Trophoblast cell (in vitro differentiated cells and primary cell): ENCODE measurements at regions not wholly inside any gene's neighbourhood (a gene's known extent, or its start where the extent isn't known, plus 50 kb on each side); places are given as distances from the start of the nearest gene placed in this dataset.

Experiments used
- DNase-seq, 2 donors: peaks; one replicate each; pipeline ENCODE4 v3.0.0-alpha.2; 2016
- H2AFZ ChIP-seq: 2 replicates; pipeline ENCODE4 v1.6.1; 2013; ENCODE audit warnings: low read length, moderate library complexity, mild to moderate bottlenecking; ENCODE audit not compliant: insufficient read depth, poor library complexity
- H2AK5ac ChIP-seq: 2 replicates; pipeline ENCODE4 v1.6.1; 2013; ENCODE audit warnings: mild to moderate bottlenecking, low read length
- H2BK120ac ChIP-seq: 2 replicates; pipeline ENCODE4 v1.6.1; 2013; ENCODE audit warnings: low read length, mild to moderate bottlenecking, moderate library complexity; ENCODE audit not compliant: insufficient read depth, poor library complexity
- H2BK12ac ChIP-seq: 2 replicates; pipeline ENCODE4 v1.6.1; 2013; ENCODE audit warnings: mild to moderate bottlenecking, low read length, moderate library complexity
- H2BK5ac ChIP-seq: 2 replicates; pipeline ENCODE4 v1.6.1; 2013; ENCODE audit warnings: low read length, low read depth, moderate library complexity, mild to moderate bottlenecking; ENCODE audit not compliant: poor library complexity
- H3K14ac ChIP-seq: 2 replicates; pipeline ENCODE4 v1.6.1; 2013; ENCODE audit warnings: mild to moderate bottlenecking, low read length
- H3K18ac ChIP-seq: 2 replicates; pipeline ENCODE4 v1.6.1; 2013; ENCODE audit warnings: mild to moderate bottlenecking, low read length
- H3K23ac ChIP-seq: 2 replicates; pipeline ENCODE4 v1.6.1; 2013; ENCODE audit warnings: low read length
- H3K27ac ChIP-seq: 2 replicates; pipeline ENCODE4 v1.5.1; 2013; ENCODE audit warnings: low read depth, mild to moderate bottlenecking, inconsistent platforms, low read length, moderate library complexity
- H3K27me3 ChIP-seq: 2 replicates; pipeline ENCODE4 v1.6.1; 2013; ENCODE audit warnings: inconsistent platforms, mild to moderate bottlenecking, low read length, moderate library complexity; ENCODE audit not compliant: insufficient read depth
- H3K36me3 ChIP-seq, 2 experiments: 1 replicate in 1 of 2; 2 replicates in 1 of 2; pipeline ENCODE4 v1.6.1; 2013; ENCODE audit warnings: low read length in 2 of 2, mild to moderate bottlenecking in 2 of 2, moderate library complexity in 1 of 2; ENCODE audit not compliant: insufficient read depth in 2 of 2, control insufficient read depth in 1 of 2
- H3K4ac ChIP-seq: 2 replicates; pipeline ENCODE4 v1.6.1; 2013; ENCODE audit warnings: low read depth, mild to moderate bottlenecking, low read length, moderate library complexity
- H3K4me1 ChIP-seq, 2 experiments: 1 replicate in 1 of 2; 2 replicates in 1 of 2; pipeline ENCODE4 v1.6.1; 2013; ENCODE audit warnings: low read length in 2 of 2, mild to moderate bottlenecking in 2 of 2, moderate library complexity in 1 of 2; ENCODE audit not compliant: insufficient read depth in 2 of 2, control insufficient read depth in 1 of 2
- H3K4me2 ChIP-seq: 2 replicates; pipeline ENCODE4 v1.6.1; 2013; ENCODE audit warnings: inconsistent platforms, mild to moderate bottlenecking, low read length, moderate library complexity
- H3K4me3 ChIP-seq: 2 replicates; pipeline ENCODE4 v1.5.1; 2013; ENCODE audit warnings: mild to moderate bottlenecking, low read depth, low read length, inconsistent platforms
- H3K79me1 ChIP-seq: one replicate; pipeline ENCODE4 v1.6.1; 2013; ENCODE audit warnings: low read length
- H3K79me2 ChIP-seq: 2 replicates; pipeline ENCODE4 v1.6.1; 2013; ENCODE audit warnings: low read length, mild to moderate bottlenecking; ENCODE audit not compliant: control insufficient read depth, insufficient read depth, poor library complexity
- H3K9ac ChIP-seq: 2 replicates; pipeline ENCODE4 v1.6.1; 2013; ENCODE audit warnings: mild to moderate bottlenecking, low read length
- H3K9me3 ChIP-seq: 2 replicates; pipeline ENCODE4 v1.6.1; 2013; ENCODE audit warnings: low read depth, mild to moderate bottlenecking, control low read depth, inconsistent platforms, low read length; ENCODE audit not compliant: insufficient read depth
- H4K12ac ChIP-seq: 2 replicates; pipeline ENCODE4 v1.6.1; 2013; ENCODE audit warnings: low read depth, mild to moderate bottlenecking, low read length, moderate library complexity
- H4K8ac ChIP-seq: 2 replicates; pipeline ENCODE4 v1.6.1; 2013; ENCODE audit warnings: low read depth, mild to moderate bottlenecking, low read length, moderate library complexity
- H4K91ac ChIP-seq: one replicate; pipeline ENCODE4 v1.6.1; 2013; ENCODE audit warnings: low read depth, mild to moderate bottlenecking, low read length, moderate library complexity
- WGBS: extraction: QIAGEN DNeasy Blood & Tissue Kit; methylation state at CpG from one replicate; pipeline ENCODE4 v1.1.7; 2013; ENCODE audit warnings: missing lambda C conversion rate; ENCODE audit not compliant: insufficient read length, insufficient coverage; ENCODE audit errors: extremely low coverage; 5-methylcytosine and 5-hydroxymethylcytosine counted together

DNA sequence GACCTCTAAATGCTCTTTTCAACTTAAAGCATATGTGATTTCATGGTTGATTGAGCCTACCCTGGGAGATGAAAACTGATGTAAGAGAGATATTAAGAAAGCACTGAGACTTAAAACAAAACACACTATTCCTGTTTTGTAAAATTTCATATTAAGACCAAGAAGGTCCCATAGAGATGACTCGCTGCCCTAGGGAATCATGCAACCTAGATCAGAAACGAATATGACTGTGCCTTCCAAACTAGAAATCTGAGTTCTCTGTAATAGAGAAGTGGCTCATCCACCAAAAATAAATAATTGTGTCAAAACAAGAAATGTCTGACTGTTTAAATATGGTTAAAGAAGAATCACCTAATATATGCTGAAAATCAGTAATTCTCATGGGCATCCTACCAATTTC lies 776.8 kb upstream of the SOX11 start:
- Histone ChIP-seq H3K4me3 (no peak overlapping the region), H3K14ac (no peak overlapping the region), H3K9me3 (no peaks in the 10 kb centered on the region), H2BK120ac (no peak overlapping the region), H3K23ac (no peak overlapping the region), H2BK12ac (no peak overlapping the region), H3K27me3 (no peaks in the 10 kb centered on the region), H2AK5ac (no peak overlapping the region), H3K9ac (no peak overlapping the region), H4K8ac (no peak overlapping the region), H3K4me2 (no peak overlapping the region), H3K79me1 (no peaks in the 10 kb centered on the region), H4K91ac (no peak overlapping the region), H3K36me3 (no peaks in the 10 kb centered on the region), H3K18ac (no peak overlapping the region), H3K79me2 (no peaks in the 10 kb centered on the region), H2BK5ac (no peak overlapping the region), H2AFZ (no peak overlapping the region), H4K12ac (no peak overlapping the region), H3K4me1 (no peaks in the 10 kb centered on the region), H3K4ac (no peak overlapping the region), H3K27ac (no peak overlapping the region)
- no CpG with 5 or more reads among the region's 2 CpGs for WGBS
- DNase-seq: no peak

DNA sequence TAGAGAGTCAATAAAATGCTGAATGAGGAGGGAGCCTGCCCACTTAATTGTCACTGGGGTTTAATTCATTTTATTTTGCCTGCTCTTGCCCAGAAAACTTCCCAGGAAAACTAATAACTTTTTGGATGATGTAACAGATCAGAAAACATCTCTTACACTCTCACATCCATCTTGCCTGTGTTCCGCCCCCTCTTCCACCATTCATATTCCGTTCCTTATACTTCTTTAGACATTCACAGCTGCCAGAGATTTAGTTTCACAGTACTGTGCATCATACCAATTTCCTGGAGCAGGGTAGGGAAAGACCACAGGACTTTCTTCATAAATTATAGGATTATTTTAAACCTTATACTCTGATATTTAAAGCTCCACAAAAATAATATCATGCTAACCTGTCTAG lies 776.1 kb upstream of the SOX11 start:
- no peak overlapping the region for H3K27ac ChIP-seq
- no peaks in the 10 kb centered on the region for H3K36me3 ChIP-seq
- no CpG with 5 or more reads among the region's 2 CpGs for WGBS
- H3K27me3 ChIP-seq: no peaks in the 10 kb centered on the region
- no peak overlapping the region for H2AFZ ChIP-seq
- no peaks in the 10 kb centered on the region for H3K79me1 ChIP-seq
- no peak overlapping the region for H3K14ac ChIP-seq
- H3K4ac ChIP-seq: no peak overlapping the region
- no peaks in the 10 kb centered on the region for H3K79me2 ChIP-seq
- no peak overlapping the region for H2BK120ac ChIP-seq
- no peak for DNase-seq
- no peak overlapping the region for H3K4me3 ChIP-seq
- H2AK5ac ChIP-seq: no peak overlapping the region
- H3K4me2 ChIP-seq: no peak overlapping the region
- no peak overlapping the region for H4K8ac ChIP-seq
- no peaks in the 10 kb centered on the region for H3K9me3 ChIP-seq
- H3K23ac ChIP-seq: no peak overlapping the region
- no peak overlapping the region for H4K91ac ChIP-seq
- H2BK12ac ChIP-seq: no peak overlapping the region
- H2BK5ac ChIP-seq: no peak overlapping the region
- no peak overlapping the region for H3K9ac ChIP-seq
- H3K4me1 ChIP-seq: no peaks in the 10 kb centered on the region
- H4K12ac ChIP-seq: no peak overlapping the region
- no peak overlapping the region for H3K18ac ChIP-seq

GRCh38 chr2:4930704-4931103 lies 761.5 kb upstream of the SOX11 start:
- DNase-seq: no peak
- H3K4me2 ChIP-seq: no peak overlapping the region
- no peak overlapping the region for H2BK5ac ChIP-seq
- no peak overlapping the region for H3K4ac ChIP-seq
- no peak overlapping the region for H3K23ac ChIP-seq
- peaks cover 0 to 5% of the 10 kb centered on the region in 2 experiments for H3K4me1 ChIP-seq
- H3K79me2 ChIP-seq: no peaks in the 10 kb centered on the region
- H4K91ac ChIP-seq: no peak overlapping the region
- H3K27ac ChIP-seq: no peak overlapping the region
- H2AFZ ChIP-seq: no peak overlapping the region
- no peak overlapping the region for H4K8ac ChIP-seq
- H2AK5ac ChIP-seq: no peak overlapping the region
- no peak overlapping the region for H2BK120ac ChIP-seq
- H3K36me3 ChIP-seq: no peaks in the 10 kb centered on the region
- H4K12ac ChIP-seq: no peak overlapping the region
- H3K9ac ChIP-seq: no peak overlapping the region
- no peaks in the 10 kb centered on the region for H3K79me1 ChIP-seq
- H3K4me3 ChIP-seq: no peak overlapping the region
- no peaks in the 10 kb centered on the region for H3K27me3 ChIP-seq
- no peak overlapping the region for H3K18ac ChIP-seq
- no peak overlapping the region for H3K14ac ChIP-seq
- H2BK12ac ChIP-seq: no peak overlapping the region
- WGBS: no CpG with 5 or more reads among the region's 5 CpGs
- no peaks in the 10 kb centered on the region for H3K9me3 ChIP-seq

DNA sequence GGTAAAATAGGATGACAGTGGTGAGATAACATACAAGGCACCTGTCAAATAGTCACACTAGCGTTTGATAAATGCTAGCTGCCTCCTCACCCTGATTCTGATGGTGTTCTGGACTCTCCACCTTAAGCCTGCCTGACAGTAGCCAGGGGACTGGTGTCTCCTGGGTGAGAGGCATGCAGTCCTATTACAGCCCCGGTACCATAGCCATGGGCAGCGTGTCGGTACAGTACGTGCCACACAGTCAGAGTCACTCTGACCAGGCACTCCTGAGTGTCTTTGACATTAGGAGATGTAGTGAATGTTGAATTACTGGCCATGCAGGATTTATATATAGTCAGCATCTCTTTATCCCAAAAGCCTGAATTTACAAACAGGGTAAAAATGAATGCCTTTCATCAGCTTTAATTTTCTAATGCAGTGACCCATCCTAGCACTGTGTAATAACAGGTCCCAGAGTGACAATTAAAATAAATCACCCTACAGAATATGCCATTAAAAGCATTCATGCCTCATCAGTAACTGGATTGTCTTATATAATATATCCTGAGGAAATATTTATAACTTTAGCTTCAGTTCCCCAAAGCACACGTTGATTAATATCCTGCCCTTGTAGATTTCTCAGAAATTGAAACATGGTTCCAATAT lies 760.3 kb upstream of the SOX11 start:
- no peak overlapping the region for H3K23ac ChIP-seq
- WGBS: no CpG with 5 or more reads among the region's 6 CpGs
- no peak overlapping the region for H4K8ac ChIP-seq
- H2BK12ac ChIP-seq: no peak overlapping the region
- no peak overlapping the region for H3K4me2 ChIP-seq
- no peak overlapping the region for H2BK5ac ChIP-seq
- no peak overlapping the region for H4K12ac ChIP-seq
- H2BK120ac ChIP-seq: no peak overlapping the region
- no peak for DNase-seq
- no peak overlapping the region for H3K4ac ChIP-seq
- H3K9me3 ChIP-seq: no peaks in the 10 kb centered on the region
- H3K4me1 ChIP-seq: peaks cover 0 to 5% of the 10 kb centered on the region in 2 experiments
- H3K36me3 ChIP-seq: no peaks in the 10 kb centered on the region
- no peak overlapping the region for H2AFZ ChIP-seq
- H3K9ac ChIP-seq: no peak overlapping the region
- no peak overlapping the region for H3K27ac ChIP-seq
- no peaks in the 10 kb centered on the region for H3K79me2 ChIP-seq
- H3K79me1 ChIP-seq: no peaks in the 10 kb centered on the region
- no peak overlapping the region for H3K14ac ChIP-seq
- H3K18ac ChIP-seq: no peak overlapping the region
- no peaks in the 10 kb centered on the region for H3K27me3 ChIP-seq
- no peak overlapping the region for H2AK5ac ChIP-seq
- H3K4me3 ChIP-seq: no peak overlapping the region
- H4K91ac ChIP-seq: no peak overlapping the region
